HUES64 (cell line): ENCODE measurements at regions not wholly inside any gene's neighbourhood (a gene's known extent, or its start where the extent isn't known, plus 50 kb on each side); places are given as distances from the start of the nearest gene placed in this dataset.

Experiments
- H3K27ac ChIP-seq: 2 replicates; pipeline ENCODE4 v1.7.0; 2013; ENCODE audit warnings: low read depth, low read length, inconsistent platforms
- H3K27me3 ChIP-seq: 2 replicates; pipeline ENCODE4 v1.6.1; 2013; ENCODE audit warnings: mild to moderate bottlenecking, low read length; ENCODE audit not compliant: insufficient read depth
- H3K36me3 ChIP-seq: 2 replicates; pipeline ENCODE4 v1.6.1; 2013; ENCODE audit warnings: mild to moderate bottlenecking, low read length; ENCODE audit not compliant: insufficient read depth
- H3K4me1 ChIP-seq: 2 replicates; pipeline ENCODE4 v1.6.1; 2013; ENCODE audit warnings: mild to moderate bottlenecking, low read length, moderate library complexity; ENCODE audit not compliant: insufficient read depth
- H3K4me3 ChIP-seq: 2 replicates; pipeline ENCODE4 v1.5.1; 2013; ENCODE audit warnings: mild to moderate bottlenecking, low read length, moderate library complexity
- H3K9ac ChIP-seq: 2 replicates; pipeline ENCODE4 v1.6.1; 2013; ENCODE audit warnings: mild to moderate bottlenecking, low read depth, low read length
- H3K9me3 ChIP-seq: 2 replicates; pipeline ENCODE4 v1.6.1; 2013; ENCODE audit warnings: low read depth, low read length; ENCODE audit not compliant: insufficient read depth
- WGBS: fragments of 150-250, 120-280 bp; methylation state at CpG from one replicate; pipeline ENCODE4 v1.1.7; 2013; ENCODE audit warnings: missing lambda C conversion rate; 5-methylcytosine and 5-hydroxymethylcytosine counted together

DNA sequence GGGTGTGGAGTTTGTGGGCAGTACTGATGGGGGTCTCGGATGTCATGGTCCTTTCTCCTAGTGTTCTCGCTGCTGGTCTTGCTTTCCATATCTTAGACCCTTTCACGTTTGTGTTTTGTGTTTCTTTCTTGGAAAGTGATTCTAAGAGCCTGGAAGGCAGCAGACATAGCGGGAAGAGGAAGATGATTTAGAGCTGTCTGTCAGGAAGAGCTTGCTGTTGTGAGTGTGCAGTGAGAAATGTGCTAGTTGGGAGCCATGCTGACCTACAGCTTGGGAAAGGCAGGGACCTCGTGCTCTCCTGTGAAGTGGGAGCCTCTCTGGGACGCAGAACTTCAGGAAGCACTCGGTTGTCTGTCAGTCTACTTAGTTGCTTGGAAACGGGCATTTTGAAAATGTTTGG lies 122.2 kb downstream of the ZNF518B start:
- Histone ChIP-seq H3K4me1 (peaks cover 13% of the 10 kb centered on the region), H3K27me3 (no peaks in the 10 kb centered on the region), H3K9me3 (no peaks in the 10 kb centered on the region), H3K27ac (no peak overlapping the region), H3K9ac (no peak overlapping the region), H3K36me3 (no peaks in the 10 kb centered on the region), H3K4me3 (no peak overlapping the region)
- WGBS: 95% methylated on average over 8 of the region's 8 CpGs

DNA sequence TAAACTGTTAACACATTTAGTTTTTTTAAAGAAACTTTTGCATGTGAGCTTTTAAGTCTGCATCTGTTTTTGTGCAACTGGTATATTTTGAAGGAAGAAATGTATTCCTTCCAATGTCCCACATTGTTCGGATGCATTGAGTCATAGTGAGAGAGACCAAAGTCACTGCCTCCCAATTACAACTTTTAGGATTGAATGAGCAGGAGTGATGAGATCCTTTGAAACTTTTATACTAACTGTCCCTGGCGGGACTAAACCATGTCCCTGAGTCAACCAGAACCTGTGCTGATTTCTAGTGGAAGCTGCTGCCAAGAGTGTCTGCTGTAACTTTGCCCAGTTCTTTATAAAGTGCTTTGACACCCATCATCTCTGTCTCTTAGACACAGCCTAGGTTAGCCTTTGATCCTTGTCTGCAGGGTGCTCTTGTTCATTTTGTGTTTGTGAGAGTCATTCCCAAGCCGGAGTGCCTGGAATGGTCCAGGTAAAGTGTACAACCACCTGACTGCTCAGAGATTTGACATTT lies 122.7 kb downstream of the ZNF518B start:
- H3K27ac ChIP-seq: no peak overlapping the region
- H3K27me3 ChIP-seq: no peaks in the 10 kb centered on the region
- H3K36me3 ChIP-seq: no peaks in the 10 kb centered on the region
- no peaks in the 10 kb centered on the region for H3K9me3 ChIP-seq
- no peak overlapping the region for H3K9ac ChIP-seq
- peaks cover 13% of the 10 kb centered on the region for H3K4me1 ChIP-seq
- no peak overlapping the region for H3K4me3 ChIP-seq
- WGBS: 97% methylated on average over 3 of the region's 3 CpGs

DNA sequence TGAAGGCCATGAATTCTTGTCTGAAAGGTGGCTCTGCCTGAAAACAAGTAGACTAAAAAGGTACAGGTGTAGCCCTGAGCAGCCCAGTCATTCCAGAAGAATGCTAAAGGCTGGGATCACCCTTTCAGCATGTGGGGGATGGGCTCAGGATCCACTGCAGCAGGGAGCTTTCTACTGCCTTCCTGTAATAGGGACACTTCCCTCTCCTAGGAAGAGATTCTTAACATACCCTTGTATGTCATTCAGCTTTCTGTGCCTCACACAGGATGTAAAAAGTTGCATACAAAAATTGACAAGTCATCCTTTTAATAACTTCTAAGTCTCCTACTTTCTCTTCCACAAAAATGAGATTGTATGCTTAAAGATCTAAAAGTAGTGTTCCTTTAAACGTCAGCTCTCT lies 123.3 kb downstream of the ZNF518B start:
- Histone ChIP-seq H3K4me3 (no peak overlapping the region), H3K9me3 (no peaks in the 10 kb centered on the region), H3K27me3 (no peaks in the 10 kb centered on the region), H3K9ac (no peak overlapping the region), H3K27ac (no peak overlapping the region), H3K4me1 (peaks cover 13% of the 10 kb centered on the region), H3K36me3 (no peaks in the 10 kb centered on the region)
- WGBS: 100% methylated on average over 1 of the region's 1 CpG

DNA sequence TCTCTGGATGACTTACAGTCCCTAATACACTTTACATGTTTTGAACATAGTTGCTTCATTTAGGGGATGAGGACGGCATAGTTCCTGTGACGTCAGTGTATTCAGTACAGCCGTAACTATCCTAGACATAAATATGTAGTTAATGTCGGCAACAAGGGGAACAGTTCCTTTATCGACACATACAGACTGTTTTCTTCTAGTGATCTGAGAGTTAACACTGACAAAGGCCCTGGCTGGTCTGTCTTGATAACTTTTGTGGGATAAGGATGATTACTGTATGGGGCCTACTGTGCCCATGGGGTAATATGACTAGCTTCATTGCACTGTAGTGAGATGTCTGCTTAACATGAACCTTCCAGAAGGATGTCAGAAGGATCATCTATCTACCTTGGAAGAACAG lies 131.2 kb downstream of the ZNF518B start:
- Histone ChIP-seq H3K9ac (no peak overlapping the region), H3K4me1 (no peaks in the 10 kb centered on the region), H3K27ac (no peak overlapping the region), H3K9me3 (no peaks in the 10 kb centered on the region), H3K36me3 (no peaks in the 10 kb centered on the region), H3K27me3 (no peaks in the 10 kb centered on the region), H3K4me3 (no peak overlapping the region)
- WGBS: 100% methylated on average over 5 of the region's 5 CpGs

DNA sequence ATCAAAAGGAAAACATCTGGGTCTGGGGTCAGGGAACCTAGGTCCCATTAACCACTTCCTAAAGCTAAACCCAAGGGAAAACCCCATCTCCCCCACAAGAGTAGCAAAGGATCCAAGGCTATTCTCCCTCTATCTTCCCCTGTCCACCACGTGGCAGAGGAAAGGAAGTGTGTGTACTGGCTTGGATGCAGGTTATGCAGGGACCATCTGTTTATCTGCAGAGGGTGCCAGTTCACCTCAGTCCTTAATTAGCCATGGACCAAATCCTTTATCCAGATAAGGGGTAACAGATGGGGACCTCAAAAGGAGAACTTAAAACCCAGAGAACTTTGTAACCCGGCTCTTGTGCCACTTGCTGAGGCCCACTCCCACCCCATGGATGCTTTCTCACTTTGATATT lies 135.3 kb downstream of the ZNF518B start:
- WGBS: 95% methylated on average over 1 of the region's 2 CpGs
- Histone ChIP-seq H3K9ac (no peak overlapping the region), H3K27me3 (no peaks in the 10 kb centered on the region), H3K9me3 (no peaks in the 10 kb centered on the region), H3K4me1 (no peaks in the 10 kb centered on the region), H3K4me3 (no peak overlapping the region), H3K36me3 (no peaks in the 10 kb centered on the region), H3K27ac (no peak overlapping the region)

DNA sequence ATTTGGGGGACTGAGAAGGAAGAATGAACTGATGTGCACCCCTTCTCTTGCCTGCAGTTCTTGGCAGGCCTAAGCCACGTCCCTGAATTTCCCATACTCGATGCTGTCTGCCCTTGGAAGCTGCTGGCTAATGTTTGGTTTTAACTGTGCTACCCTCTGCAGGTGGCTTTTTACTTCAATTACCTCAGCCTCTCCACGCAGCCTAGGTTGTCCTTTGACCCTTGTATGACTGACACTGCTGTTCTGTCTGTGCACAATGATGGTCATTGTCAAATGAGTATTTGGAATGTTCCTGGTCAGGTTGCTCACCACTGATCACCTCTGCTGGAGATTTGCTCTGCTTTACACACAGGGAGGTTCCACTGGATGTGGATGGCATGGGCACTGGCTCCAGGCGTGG lies 137.1 kb downstream of the ZNF518B start:
- Histone ChIP-seq H3K9ac (no peak overlapping the region), H3K9me3 (no peaks in the 10 kb centered on the region), H3K4me3 (no peak overlapping the region), H3K4me1 (no peaks in the 10 kb centered on the region), H3K27me3 (no peaks in the 10 kb centered on the region), H3K27ac (no peak overlapping the region), H3K36me3 (no peaks in the 10 kb centered on the region)
- 91% methylated on average over 4 of the region's 4 CpGs for WGBS

DNA sequence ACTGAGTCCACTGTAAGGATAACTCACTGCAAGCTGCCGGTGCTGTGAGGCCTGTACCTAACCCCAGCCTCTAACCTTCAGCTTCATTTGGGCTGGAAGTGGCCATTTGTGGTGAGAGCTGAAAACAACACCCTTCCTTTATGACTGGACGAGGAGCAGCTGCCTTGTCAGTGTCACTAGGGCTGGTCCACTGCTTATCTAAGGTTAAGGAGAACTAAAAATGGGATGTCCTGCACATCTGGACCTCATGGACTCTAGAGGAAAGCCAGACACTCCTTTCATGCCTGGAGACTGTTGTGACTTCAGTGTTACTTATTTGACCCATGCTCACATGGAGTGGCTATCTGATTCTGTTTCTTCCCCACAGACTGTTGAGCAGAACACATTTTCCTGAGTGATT lies 139.9 kb downstream of the ZNF518B start:
- no peaks in the 10 kb centered on the region for H3K36me3 ChIP-seq
- no peaks in the 10 kb centered on the region for H3K4me1 ChIP-seq
- no peak overlapping the region for H3K4me3 ChIP-seq
- H3K9me3 ChIP-seq: no peaks in the 10 kb centered on the region
- no peak overlapping the region for H3K9ac ChIP-seq
- H3K27me3 ChIP-seq: no peaks in the 10 kb centered on the region
- H3K27ac ChIP-seq: no peak overlapping the region
- 89% methylated on average over 2 of the region's 2 CpGs for WGBS

DNA sequence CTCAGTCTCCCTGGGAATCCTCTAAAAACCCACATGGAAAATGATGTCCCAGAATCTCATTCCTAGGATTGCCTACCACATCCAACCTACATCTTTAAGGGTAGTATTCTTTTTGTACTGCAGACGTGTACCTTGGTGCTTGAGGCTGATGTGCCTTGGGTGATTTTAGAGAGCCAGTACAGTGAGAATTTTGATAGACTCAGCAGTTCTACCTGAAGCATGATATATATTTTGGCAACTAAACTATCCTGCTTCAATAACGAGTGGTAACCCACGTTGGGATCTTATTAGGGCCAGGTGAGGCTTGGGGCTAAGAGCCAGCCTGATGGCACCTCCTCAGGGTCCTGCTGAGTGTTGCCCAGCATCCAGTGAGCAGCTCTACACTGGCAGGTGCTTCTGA lies 140.4 kb downstream of the ZNF518B start:
- H3K4me3 ChIP-seq: no peak overlapping the region
- no peaks in the 10 kb centered on the region for H3K4me1 ChIP-seq
- WGBS: 96% methylated on average over 3 of the region's 3 CpGs
- no peak overlapping the region for H3K9ac ChIP-seq
- no peaks in the 10 kb centered on the region for H3K36me3 ChIP-seq
- H3K9me3 ChIP-seq: no peaks in the 10 kb centered on the region
- H3K27ac ChIP-seq: no peak overlapping the region
- H3K27me3 ChIP-seq: no peaks in the 10 kb centered on the region

DNA sequence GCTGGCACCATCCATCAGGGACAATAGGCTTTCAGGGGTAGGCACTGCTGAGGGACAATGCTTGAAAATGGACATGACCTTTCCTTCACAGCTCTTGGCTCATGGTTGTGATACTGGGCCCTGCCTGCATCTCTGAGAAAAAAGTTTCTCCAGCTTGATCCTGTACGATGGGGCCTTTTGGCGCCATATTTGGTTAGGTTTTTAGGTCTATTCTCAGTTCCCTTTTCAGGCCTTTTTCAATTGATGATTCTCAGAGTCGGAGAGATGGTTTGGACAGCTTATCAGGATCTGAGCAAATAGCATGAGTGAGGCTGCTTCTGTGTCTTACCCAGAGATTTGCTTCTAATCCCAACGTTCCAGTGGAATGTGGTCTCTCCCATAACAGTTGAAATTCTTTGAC lies 141.6 kb downstream of the ZNF518B start:
- Histone ChIP-seq H3K4me1 (no peaks in the 10 kb centered on the region), H3K9ac (no peak overlapping the region), H3K36me3 (no peaks in the 10 kb centered on the region), H3K27me3 (no peaks in the 10 kb centered on the region), H3K4me3 (no peak overlapping the region), H3K9me3 (no peaks in the 10 kb centered on the region), H3K27ac (no peak overlapping the region)
- WGBS: 84% methylated on average over 4 of the region's 4 CpGs

DNA sequence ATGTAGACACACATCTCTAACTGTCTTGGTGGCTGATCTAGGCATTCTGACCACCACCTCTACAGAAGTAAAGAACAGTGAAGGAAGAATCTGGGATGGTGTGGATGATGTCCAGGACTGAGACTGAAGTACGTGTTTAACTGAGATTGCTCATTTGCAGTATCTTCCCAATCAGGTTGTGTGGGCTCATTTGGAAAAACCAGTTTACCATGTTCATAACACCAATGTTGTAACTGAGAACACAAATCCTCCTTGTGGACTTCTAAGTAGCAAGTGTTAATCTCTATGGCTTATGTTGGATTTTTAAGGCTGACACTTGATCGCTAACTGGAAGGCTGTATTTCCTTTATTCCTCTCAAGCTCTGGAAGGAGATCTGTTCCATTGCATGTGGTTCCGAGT lies 144.7 kb downstream of the ZNF518B start:
- Histone ChIP-seq H3K36me3 (no peaks in the 10 kb centered on the region), H3K27me3 (no peaks in the 10 kb centered on the region), H3K9me3 (no peaks in the 10 kb centered on the region), H3K27ac (no peak overlapping the region), H3K4me3 (no peak overlapping the region), H3K4me1 (no peaks in the 10 kb centered on the region), H3K9ac (no peak overlapping the region)
- WGBS: 97% methylated on average over 3 of the region's 3 CpGs

DNA sequence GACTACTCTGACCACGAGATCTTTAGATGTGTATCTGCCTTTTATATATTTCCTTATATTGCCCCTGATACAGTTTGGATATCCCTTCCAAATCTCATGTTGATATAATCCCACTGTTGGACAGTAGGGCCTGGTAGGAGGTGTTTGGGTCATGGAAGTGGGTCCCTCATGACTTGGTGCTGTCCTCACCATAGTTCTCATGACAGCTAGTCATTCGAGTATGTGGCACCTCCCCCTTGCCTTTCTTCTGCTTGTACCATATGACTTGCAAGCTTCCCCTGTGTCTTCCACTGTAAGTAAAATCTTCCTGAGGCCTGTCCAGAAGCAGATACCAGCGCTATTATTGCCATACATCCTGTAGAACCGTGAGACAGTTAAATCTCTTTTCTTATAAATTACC lies 145.3 kb downstream of the ZNF518B start:
- Histone ChIP-seq H3K27ac (no peak overlapping the region), H3K9me3 (no peaks in the 10 kb centered on the region), H3K4me3 (no peak overlapping the region), H3K9ac (no peak overlapping the region), H3K27me3 (no peaks in the 10 kb centered on the region), H3K36me3 (no peaks in the 10 kb centered on the region), H3K4me1 (no peaks in the 10 kb centered on the region)
- WGBS: 93% methylated on average over 4 of the region's 4 CpGs

DNA sequence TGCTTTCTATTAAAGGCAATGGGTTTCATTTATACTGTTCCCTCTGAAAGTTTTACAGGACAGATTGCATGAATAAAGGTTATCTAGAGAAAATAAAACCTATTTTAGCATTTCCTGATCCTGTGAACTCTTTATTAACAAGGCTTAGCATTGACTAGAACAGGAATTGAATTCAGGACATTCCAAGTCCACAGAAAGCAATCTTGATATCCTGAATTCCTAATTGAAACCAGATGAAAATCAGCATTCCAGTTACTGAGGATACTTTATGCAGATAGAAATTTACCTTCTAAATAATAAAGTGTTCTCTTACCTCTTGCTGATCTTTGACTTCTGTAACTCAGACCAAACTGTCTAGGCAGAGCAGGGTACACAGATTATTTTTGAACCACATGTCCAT lies 151.4 kb downstream of the ZNF518B start:
- Histone ChIP-seq H3K36me3 (no peaks in the 10 kb centered on the region), H3K4me1 (peaks cover 1% of the 10 kb centered on the region; the same call in 1 of the 2 replicates), H3K9me3 (no peaks in the 10 kb centered on the region), H3K27ac (no peak overlapping the region), H3K9ac (no peak overlapping the region), H3K4me3 (no peak overlapping the region), H3K27me3 (no peaks in the 10 kb centered on the region)
